Large intestine (tissue), 3 donors: ENCODE measurements at regions not wholly inside any gene's neighbourhood (a gene's known extent, or its start where the extent isn't known, plus 50 kb on each side); places are given as distances from the start of the nearest gene placed in this dataset.
A peak's percentile ranks its signal among the peaks of the same experiment; 100 is the strongest.
"Not testable (repeated sequence)": the region's sequence is repeated elsewhere in the genome, so short reads cannot be mapped to it uniquely, and the experiment has no call there.

Source experiments
- DNase-seq, 2 donors: peaks; one replicate each; pipeline versions ENCODE4 v3.0.0 to v3.0.0-alpha.2; 2013
- H3K27ac ChIP-seq: one replicate; pipeline ENCODE4 v1.5.1; 2013; ENCODE audit warnings: low read length
- H3K27me3 ChIP-seq: 2 replicates; pipeline ENCODE4 v1.6.1; 2013; ENCODE audit warnings: low read length; ENCODE audit not compliant: control insufficient read depth, insufficient read depth
- H3K36me3 ChIP-seq: 2 replicates; pipeline ENCODE4 v1.6.1; 2013; ENCODE audit warnings: low read length; ENCODE audit not compliant: control insufficient read depth, insufficient read depth
- H3K4me1 ChIP-seq: one replicate; pipeline ENCODE4 v1.6.1; 2013; ENCODE audit warnings: low read length; ENCODE audit not compliant: control insufficient read depth, insufficient read depth
- H3K4me3 ChIP-seq: one replicate; pipeline ENCODE4 v1.5.1; 2013; ENCODE audit warnings: low read length
- H3K9me3 ChIP-seq: one replicate; pipeline ENCODE4 v1.6.1; 2013; ENCODE audit warnings: mild to moderate bottlenecking, low read depth, low read length, moderate library complexity; ENCODE audit not compliant: control insufficient read depth
- WGBS: methylation state at CpG from one replicate; pipeline ENCODE4 v1.1.5; 2013; ENCODE audit warnings: low lambda C conversion rate; ENCODE audit not compliant: insufficient coverage; 5-methylcytosine and 5-hydroxymethylcytosine counted together

- not testable (repeated sequence) for H3K9me3 ChIP-seq, DNase-seq, H3K27ac ChIP-seq, H3K27me3 ChIP-seq, H3K4me1 ChIP-seq, H3K4me3 ChIP-seq, H3K36me3 ChIP-seq
- WGBS, result no CpG with 5 or more reads among the region's 3 CpGs
Observed at GRCh38 chr7:11283584-11283983, 309.9 kb downstream of the PHF14 start.

DNA sequence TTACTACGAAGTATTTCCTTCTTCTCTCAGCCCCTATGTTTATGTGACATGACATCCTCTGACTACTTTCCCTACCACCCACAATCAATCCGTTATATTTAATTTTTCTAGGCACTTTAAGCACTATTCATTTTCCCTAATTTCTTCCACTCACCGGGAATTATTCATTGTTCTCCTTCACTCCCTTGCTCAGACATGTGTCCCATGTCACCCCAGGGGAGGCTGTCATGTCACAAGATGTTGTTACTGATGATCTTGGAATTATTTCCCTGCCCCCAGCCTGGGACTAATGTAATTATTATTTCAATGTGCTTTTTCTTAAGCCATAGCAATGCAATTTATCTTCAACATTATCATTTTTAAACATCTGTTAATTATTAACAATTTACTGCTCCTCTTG, 317.2 kb downstream of the PHF14 start:
- Histone ChIP-seq H3K4me3 (no peak overlapping the region), H3K27me3 (no peaks in the 10 kb centered on the region)

GRCh38 chr7:11294218-11294617, 320.5 kb downstream of the PHF14 start:
- Histone ChIP-seq H3K4me3 (no peak overlapping the region), H3K27ac (no peak overlapping the region), H3K4me1 (no peaks in the 10 kb centered on the region), H3K27me3 (no peaks in the 10 kb centered on the region), H3K9me3 (no peaks in the 10 kb centered on the region), H3K36me3 (no peaks in the 10 kb centered on the region)
- no peak for DNase-seq
- WGBS, result 63% methylated on average over 1 of the region's 2 CpGs

More for the DNA sequence above, 317.2 kb downstream of the PHF14 start:
- Histone ChIP-seq H3K36me3 (no peaks in the 10 kb centered on the region), H3K27ac (no peak overlapping the region), H3K9me3 (no peaks in the 10 kb centered on the region), H3K4me1 (no peaks in the 10 kb centered on the region)
- 59% methylated on average over 3 of the region's 3 CpGs for WGBS
- DNase-seq, result peak in 1 of 2 donors; percentile 11

DNA sequence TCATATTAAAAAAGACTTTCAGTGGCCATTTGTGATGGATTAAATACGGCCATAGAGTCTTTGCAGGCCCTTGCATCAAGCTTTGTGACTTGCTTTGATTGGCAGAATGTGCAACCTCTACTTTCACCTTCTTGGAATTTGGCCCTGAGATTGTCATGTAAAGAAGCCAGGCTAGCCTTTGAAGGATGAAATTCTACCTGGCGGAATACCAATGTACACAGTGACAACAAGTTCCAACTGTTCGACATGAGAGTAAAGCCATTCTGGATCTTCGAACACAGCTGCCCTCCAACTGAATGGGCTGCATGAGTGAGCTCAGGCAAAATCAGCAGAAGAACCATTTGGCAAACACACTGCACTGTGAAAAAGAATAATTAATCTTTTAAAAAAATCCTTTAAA, 321.3 kb downstream of the PHF14 start:
- no peak for DNase-seq
- Histone ChIP-seq H3K27ac (no peak overlapping the region), H3K4me1 (no peaks in the 10 kb centered on the region), H3K4me3 (no peak overlapping the region), H3K9me3 (no peaks in the 10 kb centered on the region), H3K36me3 (no peaks in the 10 kb centered on the region), H3K27me3 (no peaks in the 10 kb centered on the region)
- WGBS, result no CpG with 5 or more reads among the region's 4 CpGs

DNA sequence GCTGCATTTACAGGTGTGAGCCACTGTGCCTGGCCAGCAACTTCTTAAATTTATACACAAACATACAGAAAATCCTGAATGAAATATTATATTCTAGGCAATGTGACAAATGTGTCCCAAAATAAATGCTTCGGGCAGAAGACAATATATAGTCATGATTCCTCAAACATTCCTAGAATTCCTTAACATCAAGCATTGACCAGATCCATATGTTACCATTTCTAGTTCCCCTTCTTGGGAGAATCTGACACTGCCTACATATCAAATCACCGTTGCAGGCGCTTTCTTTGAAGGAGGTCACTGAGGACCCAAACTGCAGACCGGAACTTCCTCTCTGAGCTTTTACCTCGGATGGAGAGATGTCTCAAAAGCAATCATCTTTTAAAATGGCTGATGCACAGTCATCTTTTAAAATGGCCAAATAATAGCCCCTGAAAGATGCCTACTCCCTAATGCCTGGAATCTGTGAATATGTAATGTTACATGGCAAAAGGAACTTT, 323.5 kb downstream of the PHF14 start:
- no peak overlapping the region for H3K4me3 ChIP-seq
- no peaks in the 10 kb centered on the region for H3K4me1 ChIP-seq
- no peak overlapping the region for H3K27ac ChIP-seq
- no peaks in the 10 kb centered on the region for H3K27me3 ChIP-seq
- H3K36me3 ChIP-seq, result no peaks in the 10 kb centered on the region
- no CpG with 5 or more reads among the region's 5 CpGs for WGBS
- DNase-seq, result no peak
- H3K9me3 ChIP-seq, result no peaks in the 10 kb centered on the region

- Histone ChIP-seq H3K27ac (no peak overlapping the region), H3K9me3 (no peaks in the 10 kb centered on the region)
Observed at GRCh38 chr7:11297764-11298163, 324.1 kb downstream of the PHF14 start.

DNA sequence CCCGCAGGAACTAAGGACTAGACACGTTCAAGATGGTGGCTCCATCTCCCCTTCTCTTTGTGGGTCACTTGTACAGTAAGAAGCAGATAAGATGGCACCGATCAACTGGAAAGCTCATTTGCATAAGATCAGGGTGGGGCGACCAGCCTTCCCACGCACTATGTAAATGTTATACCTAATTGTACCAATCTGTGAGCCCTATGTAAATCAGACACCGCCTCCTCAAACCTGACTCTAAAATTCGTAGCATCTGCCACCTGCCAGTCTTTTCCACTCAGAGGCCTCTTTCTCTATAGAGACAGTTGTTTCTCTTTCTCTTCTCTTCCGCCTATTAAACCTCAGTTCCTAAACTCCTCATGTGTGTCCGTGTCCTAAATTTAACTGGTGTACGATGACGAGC, 324.5 kb downstream of the PHF14 start:
- Histone ChIP-seq H3K9me3 (no peaks in the 10 kb centered on the region), H3K4me3 (no peak overlapping the region), H3K27me3 (no peaks in the 10 kb centered on the region), H3K27ac (no peak overlapping the region), H3K36me3 (no peaks in the 10 kb centered on the region), H3K4me1 (no peaks in the 10 kb centered on the region)
- no peak for DNase-seq
- WGBS, result 90% methylated on average over 2 of the region's 11 CpGs

More at GRCh38 chr7:11297764-11298163, 324.1 kb downstream of the PHF14 start:
- DNase-seq, result no peak
- Histone ChIP-seq H3K27me3 (no peaks in the 10 kb centered on the region), H3K4me3 (no peak overlapping the region), H3K4me1 (no peaks in the 10 kb centered on the region), H3K36me3 (no peaks in the 10 kb centered on the region)

GRCh38 chr7:11300241-11300640, 326.6 kb downstream of the PHF14 start:
- Histone ChIP-seq H3K27me3 (no peaks in the 10 kb centered on the region), H3K36me3 (no peaks in the 10 kb centered on the region), H3K27ac (no peak overlapping the region), H3K4me3 (no peak overlapping the region), H3K4me1 (no peaks in the 10 kb centered on the region), H3K9me3 (no peaks in the 10 kb centered on the region)
- no peak for DNase-seq
- 88% methylated on average over 3 of the region's 5 CpGs for WGBS

GRCh38 chr7:11302121-11302520, 328.4 kb downstream of the PHF14 start:
- no peaks in the 10 kb centered on the region for H3K4me1 ChIP-seq
- no peaks in the 10 kb centered on the region for H3K9me3 ChIP-seq
- H3K36me3 ChIP-seq, result no peaks in the 10 kb centered on the region
- DNase-seq, result no peak
- H3K27ac ChIP-seq, result no peak overlapping the region
- no peaks in the 10 kb centered on the region for H3K27me3 ChIP-seq
- H3K4me3 ChIP-seq, result no peak overlapping the region

GRCh38 chr7:11313801-11314200, 340.1 kb downstream of the PHF14 start:
- Histone ChIP-seq H3K4me1 (no peaks in the 10 kb centered on the region), H3K27me3 (no peaks in the 10 kb centered on the region), H3K4me3 (no peak overlapping the region), H3K27ac (no peak overlapping the region), H3K9me3 (no peaks in the 10 kb centered on the region), H3K36me3 (no peaks in the 10 kb centered on the region)
- WGBS, result 71% methylated on average over 1 of the region's 2 CpGs
- DNase-seq, result no peak

GRCh38 chr7:11315666-11316258, 342.1 kb downstream of the PHF14 start:
- no peaks in the 10 kb centered on the region for H3K36me3 ChIP-seq
- DNase-seq, result no peak
- no peaks in the 10 kb centered on the region for H3K9me3 ChIP-seq
- no peak overlapping the region for H3K4me3 ChIP-seq
- H3K27ac ChIP-seq, result no peak overlapping the region
- no peaks in the 10 kb centered on the region for H3K27me3 ChIP-seq
- H3K4me1 ChIP-seq, result no peaks in the 10 kb centered on the region
- WGBS, result no CpG with 5 or more reads among the region's 3 CpGs
